SK-N-MC (cell line): ENCODE measurements at regions not wholly inside any gene's neighbourhood (a gene's known extent, or its start where the extent isn't known, plus 50 kb on each side); places are given as distances from the start of the nearest gene placed in this dataset.

Source experiments
- EZH2 ChIP-seq: fragments of 200-600 bp; sonication (generic); IDR thresholded peaks from one replicate; pipeline ENCODE4 v1.6.1; 2017; ENCODE audit warnings: antibody characterized with exemption
- FOXP2 ChIP-seq: optimal IDR thresholded peaks from 2 replicates; pipeline ENCODE3; 2011; ENCODE audit warnings: mild to moderate bottlenecking, moderate library complexity; ENCODE audit not compliant: insufficient read depth; ENCODE audit errors: extremely low read length, control extremely low read depth
- POLR2AphosphoS5 ChIP-seq: IDR thresholded peaks from 2 replicates; pipeline ENCODE4 v1.6.1; 2012; ENCODE audit warnings: mild to moderate bottlenecking, low read depth, low read length, borderline replicate concordance

DNA sequence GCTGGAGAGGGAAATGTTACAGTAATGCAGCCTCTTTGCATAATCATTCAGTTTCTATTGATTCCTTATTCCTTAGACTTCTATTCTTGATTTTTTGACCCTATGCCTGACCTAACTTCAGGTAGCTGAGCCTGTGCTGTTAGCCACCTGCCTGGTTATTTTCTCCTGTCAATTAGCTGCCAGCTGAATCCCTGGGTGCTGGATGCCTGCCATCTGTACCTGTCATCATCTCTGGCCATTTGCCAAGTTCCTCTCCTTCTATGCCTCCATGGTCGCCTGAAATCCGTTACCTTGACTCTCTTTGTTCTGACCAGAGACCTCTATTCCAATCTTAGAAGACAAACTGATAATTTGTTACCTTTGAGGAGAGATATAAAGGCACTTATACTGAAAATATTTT, 178.3 kb downstream of the CAVIN4 start:
- no peak for TF ChIP-seq POLR2AphosphoS5
- TF ChIP-seq EZH2: no peak
- TF ChIP-seq FOXP2: no peak
